Activated CD4-positive, alpha-beta T cell treated with anti-CD3 and anti-CD28 coated beads for 36 hours (primary cell): ENCODE measurements at regions not wholly inside any gene's neighbourhood (a gene's known extent, or its start where the extent isn't known, plus 50 kb on each side); places are given as distances from the start of the nearest gene placed in this dataset.

Experiments used
- ATAC-seq: fragments of 200-7000 bp; cut with Tn5 transposase; one replicate; pipeline ENCODE4 v1.10.0; 2021; ENCODE audit warnings: mild to moderate bottlenecking, moderate library complexity
- CTCF ChIA-PET: fragments of 350-600 bp; sonication (Branson Sonifier 250); formaldehyde crosslinking; loops from one replicate; lab custom pipeline; 2021; ENCODE audit warnings: antibody characterized with exemption; lab: Charles Lee
- POLR2A ChIA-PET: fragments of 350-600 bp; sonication (Branson Sonifier 250); formaldehyde crosslinking; loops from one replicate; lab custom pipeline; 2021; ENCODE audit warnings: antibody characterized with exemption, inconsistent platforms; lab: Charles Lee
- DNase-seq: peaks from one replicate; pipeline ENCODE4 v3.0.0-alpha.2; 2020
- H3K27ac Mint-ChIP-seq: one replicate; pipeline ENCODE4 v1.8.0; 2021; ENCODE audit warnings: mixed read lengths
- H3K27me3 Mint-ChIP-seq: one replicate; pipeline ENCODE4 v1.8.0; 2021; ENCODE audit warnings: mixed read lengths
- H3K36me3 Mint-ChIP-seq: one replicate; pipeline ENCODE4 v1.8.0; 2021; ENCODE audit warnings: low read depth, mixed read lengths
- H3K4me1 Mint-ChIP-seq: one replicate; pipeline ENCODE4 v1.8.0; 2021; ENCODE audit warnings: mixed read lengths
- H3K4me3 Mint-ChIP-seq: one replicate; pipeline ENCODE4 v1.8.0; 2021; ENCODE audit warnings: mild to moderate bottlenecking, moderate library complexity, mixed read lengths
- H3K9me3 Mint-ChIP-seq: one replicate; pipeline ENCODE4 v1.8.0; 2021; ENCODE audit warnings: low read depth, mixed read lengths
- intact Hi-C, 2 experiments: fragments of 100-400 bp; cut with DNase I in 1 of 2; cut with micrococcal nuclease in 1 of 2; formaldehyde crosslinking; loops; one replicate each; pipeline versions ENCODE4 v1.14.2 to v1.15.1; 2022 to 2024; cut with DNase I, micrococcal nuclease

GRCh38 chr1:208524376-208524775 is 280.2 kb upstream of the PLXNA2 start:
- Mint-ChIP-seq H3K36me3 (no peaks in the 10 kb centered on the region), H3K9me3 (no peaks in the 10 kb centered on the region), H3K4me1 (no peaks in the 10 kb centered on the region), H3K27me3 (peaks cover 10% of the 10 kb centered on the region), H3K4me3 (no peak overlapping the region), H3K27ac (no peak overlapping the region)
- ChIA-PET CTCF (no interaction called here), POLR2A (no interaction called here)
- ATAC-seq (no peak), DNase-seq (no peak)
- intact Hi-C loops = no loop called here

- peaks cover 10% of the 10 kb centered on the region for H3K27me3 Mint-ChIP-seq
- no peaks in the 10 kb centered on the region for H3K9me3 Mint-ChIP-seq
- no peak overlapping the region for H3K27ac Mint-ChIP-seq
- H3K4me3 Mint-ChIP-seq = no peak overlapping the region
- intact Hi-C loops = no loop called here
- no peaks in the 10 kb centered on the region for H3K4me1 Mint-ChIP-seq
- ATAC-seq (no peak), DNase-seq (no peak)
- CTCF ChIA-PET = interaction anchor here (0.7 kb wide), 1 partner anchor 10 kb away, joined by 4 read pairs; no protein-coding TSS in a partner anchor
- POLR2A ChIA-PET = no interaction called here
- H3K36me3 Mint-ChIP-seq = no peaks in the 10 kb centered on the region
Observed at GRCh38 chr1:208524925-208525324, 280.7 kb upstream of the PLXNA2 start.

GRCh38 chr1:208525417-208525816 is 281.2 kb upstream of the PLXNA2 start:
- DNase-seq (no peak), ATAC-seq (no peak)
- POLR2A ChIA-PET = no interaction called here
- intact Hi-C loops = no loop called here
- H3K27me3 Mint-ChIP-seq = peaks cover 10% of the 10 kb centered on the region
- H3K4me1 Mint-ChIP-seq = no peaks in the 10 kb centered on the region
- no peak overlapping the region for H3K27ac Mint-ChIP-seq
- H3K9me3 Mint-ChIP-seq = no peaks in the 10 kb centered on the region
- H3K36me3 Mint-ChIP-seq = no peaks in the 10 kb centered on the region
- no peak overlapping the region for H3K4me3 Mint-ChIP-seq
- CTCF ChIA-PET = interaction anchor here (0.7 kb wide), 1 partner anchor 9 kb away, joined by 4 read pairs; no protein-coding TSS in a partner anchor

- H3K27me3 Mint-ChIP-seq = peaks cover 13% of the 10 kb centered on the region
- no peaks in the 10 kb centered on the region for H3K36me3 Mint-ChIP-seq
- no peaks in the 10 kb centered on the region for H3K4me1 Mint-ChIP-seq
- ChIA-PET CTCF (interaction anchor here (0.6 kb wide), 1 partner anchor 192 kb away, joined by 3 read pairs; no protein-coding TSS in a partner anchor), POLR2A (interaction anchor here (0.6 kb wide), 1 partner anchor 1858 kb away, joined by 10 read pairs; no protein-coding TSS in a partner anchor)
- ATAC-seq = no peak
- H3K4me3 Mint-ChIP-seq = no peak overlapping the region
- no peak overlapping the region for H3K27ac Mint-ChIP-seq
- intact Hi-C loops = no loop called here
- no peaks in the 10 kb centered on the region for H3K9me3 Mint-ChIP-seq
- DNase-seq = no peak
Observed at GRCh38 chr1:208526613-208527125, 282.5 kb upstream of the PLXNA2 start.

- no peaks in the 10 kb centered on the region for H3K4me1 Mint-ChIP-seq
- H3K27ac Mint-ChIP-seq = no peak overlapping the region
- POLR2A ChIA-PET = no interaction called here
Observed at GRCh38 chr1:208527156-208527555, 283.0 kb upstream of the PLXNA2 start.

DNA sequence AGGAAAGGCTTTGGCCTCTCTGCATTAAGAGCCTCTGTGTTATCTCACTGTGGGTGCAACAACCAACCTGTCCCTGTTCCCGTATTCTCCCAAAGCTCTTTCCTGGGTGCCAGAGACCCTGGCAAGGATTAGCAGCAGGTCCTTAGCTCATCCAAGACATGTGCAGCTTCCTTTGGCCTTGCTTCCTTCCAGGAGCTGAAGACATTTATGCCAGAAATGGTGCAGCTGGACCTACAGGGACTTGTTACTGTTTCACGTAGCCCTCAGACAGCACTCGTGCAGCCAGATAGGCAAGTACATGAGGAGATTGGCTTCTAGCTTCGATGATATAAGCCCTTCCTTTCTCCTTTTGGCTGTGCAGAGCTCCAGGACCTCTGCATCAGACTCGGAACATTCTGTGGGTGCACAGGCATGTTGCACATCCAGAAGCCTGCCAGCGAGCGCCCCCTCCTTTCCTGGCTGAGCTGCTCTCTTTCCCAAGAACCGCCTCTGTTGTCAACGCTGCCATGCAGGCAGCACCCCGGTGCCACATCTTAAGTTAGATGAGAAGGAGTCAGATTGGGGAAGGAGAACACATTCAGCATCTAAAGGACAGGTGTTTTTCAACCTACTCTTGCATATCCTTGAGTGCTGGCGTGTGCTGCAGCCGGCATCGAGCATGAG is 284.5 kb upstream of the PLXNA2 start:
- Mint-ChIP-seq H3K27me3 (peaks cover 17% of the 10 kb centered on the region), H3K27ac (no peak overlapping the region), H3K9me3 (no peaks in the 10 kb centered on the region), H3K4me1 (no peaks in the 10 kb centered on the region), H3K36me3 (no peaks in the 10 kb centered on the region), H3K4me3 (no peak overlapping the region)
- no peak for ATAC-seq
- POLR2A ChIA-PET = no interaction called here
- no peak for DNase-seq
- CTCF ChIA-PET = interaction anchor here (0.5 kb wide), 1 partner anchor 268 kb away, joined by 3 read pairs; no protein-coding TSS in a partner anchor
- intact Hi-C loops = no loop called here

More at GRCh38 chr1:208527156-208527555, 283.0 kb upstream of the PLXNA2 start:
- Mint-ChIP-seq H3K9me3 (no peaks in the 10 kb centered on the region), H3K36me3 (no peaks in the 10 kb centered on the region), H3K4me3 (no peak overlapping the region), H3K27me3 (peaks cover 16% of the 10 kb centered on the region)
- ATAC-seq (no peak), DNase-seq (no peak)
- CTCF ChIA-PET = no interaction called here
- intact Hi-C loops = no loop called here

DNA sequence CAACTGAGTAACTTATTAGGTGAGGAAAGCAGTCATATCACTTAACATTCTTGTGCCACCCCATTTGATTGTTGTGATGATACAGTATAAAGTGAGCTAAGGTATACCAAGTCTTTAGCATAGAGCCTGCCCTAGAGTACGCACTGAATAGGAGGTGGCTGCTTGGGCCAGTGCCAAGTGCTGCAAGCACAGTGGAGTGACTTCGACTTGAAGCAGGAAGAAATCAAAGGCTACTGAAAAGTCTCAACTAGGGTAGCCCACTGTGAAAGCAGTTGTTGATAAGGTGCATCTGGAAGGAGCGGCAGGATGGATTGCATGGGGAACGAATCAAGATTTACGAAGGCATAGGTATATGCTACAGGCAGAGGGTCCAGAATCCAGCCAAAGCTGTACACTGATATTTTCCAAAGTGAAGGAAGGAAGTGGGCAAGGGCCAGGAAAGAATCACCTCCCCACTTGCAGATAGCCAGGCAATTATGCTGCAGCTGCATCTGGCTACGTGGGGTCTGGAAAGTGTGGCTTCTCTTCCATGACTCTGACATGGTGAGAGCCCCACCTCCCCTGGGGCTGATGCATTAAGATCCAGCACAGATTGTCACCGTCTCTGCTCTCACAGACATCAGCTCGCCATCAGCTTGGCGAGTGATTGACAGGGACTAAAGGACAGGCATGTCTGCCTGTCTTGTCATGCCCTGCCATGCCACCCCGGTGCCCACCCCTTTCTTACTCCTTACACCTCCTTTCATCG is 287.0 kb upstream of the PLXNA2 start:
- ChIA-PET CTCF (interaction anchor here (0.8 kb wide), 1 partner anchor 14 kb away, joined by 3 read pairs; no protein-coding TSS in a partner anchor), POLR2A (no interaction called here)
- Mint-ChIP-seq H3K36me3 (no peaks in the 10 kb centered on the region), H3K27ac (no peak overlapping the region), H3K4me1 (no peaks in the 10 kb centered on the region), H3K27me3 (peaks cover 14% of the 10 kb centered on the region), H3K9me3 (no peaks in the 10 kb centered on the region), H3K4me3 (no peak overlapping the region)
- ATAC-seq (no peak), DNase-seq (no peak)
- intact Hi-C loops = no loop called here

GRCh38 chr1:208533746-208534598 is 289.8 kb upstream of the PLXNA2 start:
- no peak for DNase-seq
- H3K4me1 Mint-ChIP-seq = no peaks in the 10 kb centered on the region
- no peaks in the 10 kb centered on the region for H3K36me3 Mint-ChIP-seq
- H3K27me3 Mint-ChIP-seq = peaks cover 17% of the 10 kb centered on the region
- CTCF ChIA-PET = no interaction called here
- no peak for ATAC-seq
- POLR2A ChIA-PET = no interaction called here
- intact Hi-C loops = no loop called here
- H3K4me3 Mint-ChIP-seq = no peak overlapping the region
- H3K27ac Mint-ChIP-seq = no peak overlapping the region
- H3K9me3 Mint-ChIP-seq = no peaks in the 10 kb centered on the region

DNA sequence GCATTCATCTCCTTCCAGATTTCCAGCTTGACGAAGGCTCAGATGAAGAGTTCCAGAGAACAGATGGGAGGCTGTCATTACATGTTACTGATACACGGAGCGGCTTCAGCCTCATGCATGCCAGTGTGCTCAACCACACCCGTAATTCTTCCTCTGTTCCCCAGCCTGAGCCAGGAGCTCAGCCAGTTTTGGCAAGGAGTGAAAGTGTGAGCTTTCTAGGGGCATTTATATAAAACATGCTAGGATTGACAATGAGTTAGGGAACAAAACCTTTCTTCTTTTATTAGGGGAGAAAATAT is 290.4 kb upstream of the PLXNA2 start:
- ATAC-seq (no peak), DNase-seq (no peak)
- ChIA-PET CTCF (interaction anchor here (0.6 kb wide), 1 partner anchor 10 kb away, joined by 4 read pairs; no protein-coding TSS in a partner anchor), POLR2A (no interaction called here)
- no peaks in the 10 kb centered on the region for H3K36me3 Mint-ChIP-seq
- H3K27me3 Mint-ChIP-seq = peaks cover 17% of the 10 kb centered on the region
- H3K27ac Mint-ChIP-seq = no peak overlapping the region
- no peaks in the 10 kb centered on the region for H3K4me1 Mint-ChIP-seq
- no peaks in the 10 kb centered on the region for H3K9me3 Mint-ChIP-seq
- H3K4me3 Mint-ChIP-seq = no peak overlapping the region
- intact Hi-C loops = no loop called here

DNA sequence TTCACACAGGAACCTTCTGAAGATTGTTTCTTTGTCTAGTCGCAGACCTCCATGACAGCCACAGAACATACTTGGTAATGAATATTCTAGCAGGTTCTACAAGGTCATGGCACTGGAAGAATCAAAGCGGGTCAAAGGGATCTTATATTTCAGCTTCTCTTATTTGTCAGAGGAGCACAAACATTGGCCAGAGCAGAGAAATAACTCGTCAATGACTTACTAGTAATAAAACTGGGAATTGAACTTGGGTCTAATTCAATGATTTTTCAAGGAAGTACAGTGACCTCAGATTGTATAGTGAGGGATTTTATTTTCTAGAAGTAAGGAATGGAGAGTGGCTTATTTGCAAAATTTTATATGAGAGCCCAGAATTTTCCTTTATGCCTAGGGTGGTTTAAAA is 290.8 kb upstream of the PLXNA2 start:
- Mint-ChIP-seq H3K27ac (no peak overlapping the region), H3K9me3 (no peaks in the 10 kb centered on the region), H3K27me3 (peaks cover 17% of the 10 kb centered on the region), H3K4me3 (no peak overlapping the region), H3K4me1 (no peaks in the 10 kb centered on the region), H3K36me3 (no peaks in the 10 kb centered on the region)
- DNase-seq (no peak), ATAC-seq (no peak)
- intact Hi-C loops = no loop called here
- POLR2A ChIA-PET = no interaction called here
- CTCF ChIA-PET = interaction anchor here (0.6 to 0.7 kb wide), 2 partner anchors 10 to 752 kb away, joined by 3 to 4 read pairs; no protein-coding TSS in a partner anchor

GRCh38 chr1:208535511-208535910 is 291.3 kb upstream of the PLXNA2 start:
- Mint-ChIP-seq H3K27me3 (peaks cover 17% of the 10 kb centered on the region), H3K9me3 (no peaks in the 10 kb centered on the region), H3K4me3 (no peak overlapping the region), H3K4me1 (no peaks in the 10 kb centered on the region), H3K27ac (no peak overlapping the region), H3K36me3 (no peaks in the 10 kb centered on the region)
- DNase-seq (no peak), ATAC-seq (no peak)
- intact Hi-C loops = no loop called here
- ChIA-PET CTCF (interaction anchor here (0.6 to 0.7 kb wide), 2 partner anchors 141 to 751 kb away, joined by 3 read pairs; no protein-coding TSS in a partner anchor), POLR2A (no interaction called here)
